ENCODE measurements at regions not wholly inside any gene's neighbourhood (a gene's known extent, or its start where the extent isn't known, plus 50 kb on each side); places are given as distances from the start of the nearest gene placed in this dataset.

- DNase-seq, result no peak
Measured at GRCh38 chr9:2319421-2319820, 302.2 kb upstream of the VLDLR start.

GRCh38 chr9:2320114-2320513, 301.5 kb upstream of the VLDLR start:
- no peak for DNase-seq

- no peak for DNase-seq
Measured at GRCh38 chr9:2320632-2321031, 301.0 kb upstream of the VLDLR start.

- DNase-seq, result peak; percentile 16 to 17
Measured at GRCh38 chr9:2321523-2322148, 300.0 kb upstream of the VLDLR start.

- no peak for DNase-seq
Measured at GRCh38 chr9:2324742-2325141, 296.8 kb upstream of the VLDLR start.

- DNase-seq, result no peak
Measured at GRCh38 chr9:2332663-2333062, 288.9 kb upstream of the VLDLR start.

GRCh38 chr9:2335260-2335659, 286.3 kb upstream of the VLDLR start:
- no peak for DNase-seq

- DNase-seq, result peak in 1 of 2 experiments; percentile 0
Measured at GRCh38 chr9:2336055-2336454, 285.5 kb upstream of the VLDLR start.

- no peak for DNase-seq
Measured at GRCh38 chr9:2337131-2337530, 284.5 kb upstream of the VLDLR start.

- DNase-seq, result no peak
Measured at GRCh38 chr9:2337627-2338026, 284.0 kb upstream of the VLDLR start.

GRCh38 chr9:2338777-2339365, 282.7 kb upstream of the VLDLR start:
- DNase-seq, result no peak

GRCh38 chr9:2339416-2339815, 282.2 kb upstream of the VLDLR start:
- DNase-seq, result no peak

- no peak for DNase-seq
Measured at GRCh38 chr9:2340046-2340760, 281.4 kb upstream of the VLDLR start.

GRCh38 chr9:2341126-2341525, 280.5 kb upstream of the VLDLR start:
- DNase-seq, result no peak

GRCh38 chr9:2341956-2342355, 279.6 kb upstream of the VLDLR start:
- no peak for DNase-seq

- no peak for DNase-seq
Measured at GRCh38 chr9:2343756-2344155, 277.8 kb upstream of the VLDLR start.

GRCh38 chr9:2344436-2344835, 277.2 kb upstream of the VLDLR start:
- no peak for DNase-seq

GRCh38 chr9:2345013-2345412, 276.6 kb upstream of the VLDLR start:
- DNase-seq, result no peak

- DNase-seq, result no peak
Measured at GRCh38 chr9:2346277-2346913, 275.2 kb upstream of the VLDLR start.

- no peak for DNase-seq
Measured at GRCh38 chr9:2351324-2351723, 270.3 kb upstream of the VLDLR start.

GRCh38 chr9:2354216-2354615, 267.4 kb upstream of the VLDLR start:
- DNase-seq, result no peak

GRCh38 chr9:2354856-2355696, 266.5 kb upstream of the VLDLR start:
- DNase-seq, result no peak

- DNase-seq, result no peak
Measured at GRCh38 chr9:2355697-2355983, 265.9 kb upstream of the VLDLR start.
